ENCODE measurements at regions not wholly inside any gene's neighbourhood (a gene's known extent, or its start where the extent isn't known, plus 50 kb on each side); places are given as distances from the start of the nearest gene placed in this dataset.

DNA sequence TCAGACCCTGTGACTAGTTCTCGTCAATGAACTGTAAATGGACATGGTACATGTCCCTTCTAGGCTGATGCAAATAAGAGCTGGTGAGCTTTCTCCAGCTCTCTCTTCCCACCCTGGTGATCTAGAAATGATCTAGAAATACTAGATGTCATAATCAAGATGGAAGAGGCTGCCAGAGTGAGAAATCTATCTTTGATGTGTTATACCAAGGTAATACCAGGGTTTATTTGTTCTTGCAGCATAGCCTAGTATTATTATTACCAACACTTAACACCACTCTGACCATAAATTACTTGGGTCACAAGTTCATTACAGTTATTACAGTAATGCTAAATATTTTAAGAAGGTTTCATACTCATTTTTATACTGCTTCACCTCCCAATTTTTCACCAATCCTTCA is 138.4 kb upstream of the LMCD1 start:
- Mint-ChIP-seq H3K4me1 (no peaks in the 10 kb centered on the region), H3K27me3 (peaks cover 7% of the 10 kb centered on the region), H3K4me3 (no peak overlapping the region), H3K27ac (no peak overlapping the region), H3K36me3 (ENCODE audit: low read depth) (peaks cover 4% of the 10 kb centered on the region)
- DNase-seq, result no peak
- H3K9me3 ChIP-seq (ENCODE audit: control insufficient read depth, low read length, poor library complexity, severe bottlenecking), result peaks cover 6% of the 10 kb centered on the region
- ATAC-seq, result no peak

- Mint-ChIP-seq H3K27ac (no peak overlapping the region), H3K36me3 (ENCODE audit: low read depth) (peaks cover 4% of the 10 kb centered on the region), H3K4me1 (no peaks in the 10 kb centered on the region), H3K4me3 (no peak overlapping the region), H3K27me3 (peaks cover 7% of the 10 kb centered on the region)
- DNase-seq (no peak), ATAC-seq (no peak)
- peaks cover under 1% of the 10 kb centered on the region for H3K9me3 ChIP-seq (ENCODE audit: control insufficient read depth, low read length, poor library complexity, severe bottlenecking)
Observed at GRCh38 chr3:8365541-8365940, 136.1 kb upstream of the LMCD1 start.

GRCh38 chr3:8366219-8366810 is 135.3 kb upstream of the LMCD1 start:
- H3K27me3 Mint-ChIP-seq, result peaks cover 7% of the 10 kb centered on the region
- H3K9me3 ChIP-seq (ENCODE audit: control insufficient read depth, low read length, poor library complexity, severe bottlenecking), result peaks cover 6% of the 10 kb centered on the region
- H3K4me1 Mint-ChIP-seq, result no peaks in the 10 kb centered on the region
- no peak overlapping the region for H3K4me3 Mint-ChIP-seq
- H3K27ac Mint-ChIP-seq, result no peak overlapping the region
- no peak for DNase-seq
- ATAC-seq, result no peak
- peaks cover 4% of the 10 kb centered on the region for H3K36me3 Mint-ChIP-seq (ENCODE audit: low read depth)

DNA sequence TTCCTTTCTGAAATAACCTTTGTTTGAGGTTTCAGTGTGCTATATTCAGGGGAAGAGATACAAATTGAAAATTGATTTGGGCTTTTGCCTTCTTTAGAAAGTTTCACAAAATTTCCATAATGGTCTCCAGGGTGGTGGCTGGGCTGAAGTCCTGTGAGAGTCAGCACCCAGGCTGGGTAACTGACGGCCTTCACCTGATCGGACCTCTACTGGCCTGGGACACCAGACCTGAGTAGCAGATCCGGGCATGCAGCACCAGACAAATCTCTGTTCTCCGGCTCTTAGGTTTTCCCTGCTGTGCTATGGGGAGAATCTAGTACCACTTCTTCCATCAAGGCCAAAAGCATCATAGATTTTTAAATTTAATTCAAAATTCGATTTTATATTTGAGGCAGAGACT is 133.0 kb upstream of the LMCD1 start:
- ATAC-seq (no peak), DNase-seq (no peak)
- H3K4me3 Mint-ChIP-seq, result no peak overlapping the region
- H3K4me1 Mint-ChIP-seq, result no peaks in the 10 kb centered on the region
- H3K36me3 Mint-ChIP-seq (ENCODE audit: low read depth), result peaks cover 2% of the 10 kb centered on the region
- peaks cover 7% of the 10 kb centered on the region for H3K27me3 Mint-ChIP-seq
- H3K9me3 ChIP-seq (ENCODE audit: control insufficient read depth, low read length, poor library complexity, severe bottlenecking), result peaks cover 6% of the 10 kb centered on the region
- H3K27ac Mint-ChIP-seq, result no peak overlapping the region

- DNase-seq (no peak), ATAC-seq (no peak)
- Mint-ChIP-seq H3K27ac (no peak overlapping the region), H3K36me3 (ENCODE audit: low read depth) (peaks cover 2% of the 10 kb centered on the region), H3K4me1 (no peaks in the 10 kb centered on the region), H3K4me3 (no peak overlapping the region), H3K27me3 (peaks cover 7% of the 10 kb centered on the region)
- peaks cover 6% of the 10 kb centered on the region for H3K9me3 ChIP-seq (ENCODE audit: control insufficient read depth, low read length, poor library complexity, severe bottlenecking)
Observed at GRCh38 chr3:8369638-8370037, 132.0 kb upstream of the LMCD1 start.

DNA sequence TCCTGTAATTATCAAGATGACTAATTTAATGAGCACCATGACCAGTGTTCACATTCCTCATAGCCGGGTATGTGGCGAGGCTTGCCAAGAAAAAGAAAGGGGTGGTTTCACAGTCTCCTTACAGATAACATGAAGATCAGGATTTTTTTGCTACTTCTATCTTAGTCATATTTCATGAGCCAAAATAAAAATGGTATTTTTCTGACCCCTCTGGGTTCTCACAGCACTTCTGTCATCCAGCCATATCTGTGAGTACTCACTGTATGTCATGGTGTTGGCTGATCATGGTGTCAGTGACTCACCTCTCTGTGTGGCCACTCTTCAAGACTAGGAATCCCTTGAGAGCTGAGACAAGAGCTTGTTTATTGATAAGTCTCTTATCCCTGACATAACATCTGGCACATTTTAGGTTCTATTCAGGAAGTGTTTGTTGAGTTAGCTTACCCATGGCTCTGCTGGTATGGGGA is 130.5 kb upstream of the LMCD1 start:
- H3K27me3 Mint-ChIP-seq, result peaks cover 7% of the 10 kb centered on the region

GRCh38 chr3:8371960-8372463 is 129.6 kb upstream of the LMCD1 start:
- ATAC-seq, result no peak
- no peak for DNase-seq
- no peak overlapping the region for H3K27ac Mint-ChIP-seq
- no peaks in the 10 kb centered on the region for H3K36me3 Mint-ChIP-seq (ENCODE audit: low read depth)
- peaks cover 6% of the 10 kb centered on the region for H3K9me3 ChIP-seq (ENCODE audit: control insufficient read depth, low read length, poor library complexity, severe bottlenecking)
- H3K27me3 Mint-ChIP-seq, result peaks cover 6% of the 10 kb centered on the region
- H3K4me3 Mint-ChIP-seq, result no peak overlapping the region
- no peaks in the 10 kb centered on the region for H3K4me1 Mint-ChIP-seq

More for the DNA sequence above, 130.5 kb upstream of the LMCD1 start:
- no peak for DNase-seq
- Mint-ChIP-seq H3K4me3 (no peak overlapping the region), H3K27ac (no peak overlapping the region), H3K36me3 (ENCODE audit: low read depth) (peaks cover 1% of the 10 kb centered on the region), H3K4me1 (no peaks in the 10 kb centered on the region)
- peaks cover 6% of the 10 kb centered on the region for H3K9me3 ChIP-seq (ENCODE audit: control insufficient read depth, low read length, poor library complexity, severe bottlenecking)
- no peak for ATAC-seq

DNA sequence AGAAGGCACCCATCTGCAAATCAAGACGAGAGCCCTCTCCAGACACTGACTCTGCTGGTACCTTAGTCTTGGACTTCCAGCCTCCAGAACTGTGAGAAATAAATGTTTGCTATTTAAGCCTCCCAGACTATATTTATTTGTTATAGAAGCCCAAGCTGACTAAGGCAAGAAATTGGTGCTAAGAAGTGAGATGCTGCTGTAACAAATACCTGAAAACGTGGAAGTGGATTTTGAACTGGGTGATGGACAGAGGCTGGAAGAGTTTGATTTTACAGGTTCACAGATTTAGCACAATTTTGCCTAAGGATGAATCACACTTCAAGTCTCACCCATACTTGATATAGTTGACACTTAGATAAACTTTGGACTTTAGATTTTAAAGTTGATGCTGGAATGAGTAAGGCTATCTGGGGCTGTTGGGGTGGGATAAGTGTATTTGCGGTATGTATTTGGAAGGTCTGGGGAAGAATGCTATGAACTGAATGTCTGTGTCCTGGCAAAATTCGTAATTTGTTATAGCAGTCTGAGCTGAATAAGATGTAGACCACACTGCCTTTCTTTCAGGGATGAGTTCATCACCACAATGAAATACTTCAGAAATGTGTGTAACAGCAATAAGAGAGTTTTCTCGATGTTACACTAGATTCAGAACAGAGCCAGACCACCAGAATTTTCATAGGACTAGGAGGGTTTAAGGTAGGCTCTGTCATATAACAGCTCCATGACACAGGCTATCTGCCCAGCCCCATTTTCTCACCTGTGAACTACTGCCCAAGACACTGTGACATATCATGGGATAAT is 120.5 kb upstream of the LMCD1 start:
- H3K27me3 Mint-ChIP-seq, result no peaks in the 10 kb centered on the region
- no peaks in the 10 kb centered on the region for H3K4me1 Mint-ChIP-seq
- DNase-seq (no peak), ATAC-seq (no peak)
- no peaks in the 10 kb centered on the region for H3K9me3 ChIP-seq (ENCODE audit: control insufficient read depth, low read length, poor library complexity, severe bottlenecking)
- no peaks in the 10 kb centered on the region for H3K36me3 Mint-ChIP-seq (ENCODE audit: low read depth)
- H3K4me3 Mint-ChIP-seq, result no peak overlapping the region
- no peak overlapping the region for H3K27ac Mint-ChIP-seq

GRCh38 chr3:8385848-8386620 is 115.6 kb upstream of the LMCD1 start:
- no peak overlapping the region for H3K4me3 Mint-ChIP-seq
- H3K4me1 Mint-ChIP-seq, result no peaks in the 10 kb centered on the region
- no peak for ATAC-seq
- DNase-seq, result no peak
- no peaks in the 10 kb centered on the region for H3K27me3 Mint-ChIP-seq
- no peaks in the 10 kb centered on the region for H3K36me3 Mint-ChIP-seq (ENCODE audit: low read depth)
- H3K27ac Mint-ChIP-seq, result no peak overlapping the region
- no peaks in the 10 kb centered on the region for H3K9me3 ChIP-seq (ENCODE audit: control insufficient read depth, low read length, poor library complexity, severe bottlenecking)

DNA sequence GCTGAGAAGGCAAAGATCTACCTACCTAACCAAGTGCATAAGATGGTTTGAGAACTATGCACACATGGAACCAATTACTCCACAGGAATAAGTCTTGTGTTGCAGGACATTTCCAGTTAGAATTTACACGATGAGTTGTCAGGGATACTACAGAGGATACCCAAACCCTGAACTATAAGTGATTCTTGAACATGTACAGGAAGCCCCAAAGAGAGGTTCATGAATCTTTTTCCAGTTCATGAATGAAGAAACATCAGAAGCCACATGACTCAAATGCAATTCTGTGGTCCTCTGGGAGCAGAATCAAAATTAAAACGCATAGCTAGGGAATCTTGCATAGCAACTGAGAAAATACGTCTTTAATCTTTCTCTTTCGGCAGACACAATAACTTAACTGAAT is 114.1 kb upstream of the LMCD1 start:
- H3K4me1 Mint-ChIP-seq, result no peaks in the 10 kb centered on the region
- no peak for DNase-seq
- ATAC-seq, result no peak
- no peak overlapping the region for H3K4me3 Mint-ChIP-seq
- H3K36me3 Mint-ChIP-seq (ENCODE audit: low read depth), result no peaks in the 10 kb centered on the region
- H3K27me3 Mint-ChIP-seq, result no peaks in the 10 kb centered on the region
- no peak overlapping the region for H3K27ac Mint-ChIP-seq
- H3K9me3 ChIP-seq (ENCODE audit: control insufficient read depth, low read length, poor library complexity, severe bottlenecking), result no peaks in the 10 kb centered on the region

- H3K36me3 Mint-ChIP-seq (ENCODE audit: low read depth), result no peaks in the 10 kb centered on the region
- no peak overlapping the region for H3K4me3 Mint-ChIP-seq
- no peaks in the 10 kb centered on the region for H3K9me3 ChIP-seq (ENCODE audit: control insufficient read depth, low read length, poor library complexity, severe bottlenecking)
- no peak overlapping the region for H3K27ac Mint-ChIP-seq
- DNase-seq (no peak), ATAC-seq (no peak)
- H3K27me3 Mint-ChIP-seq, result no peaks in the 10 kb centered on the region
- no peaks in the 10 kb centered on the region for H3K4me1 Mint-ChIP-seq
Observed at GRCh38 chr3:8399686-8400085, 101.9 kb upstream of the LMCD1 start.

DNA sequence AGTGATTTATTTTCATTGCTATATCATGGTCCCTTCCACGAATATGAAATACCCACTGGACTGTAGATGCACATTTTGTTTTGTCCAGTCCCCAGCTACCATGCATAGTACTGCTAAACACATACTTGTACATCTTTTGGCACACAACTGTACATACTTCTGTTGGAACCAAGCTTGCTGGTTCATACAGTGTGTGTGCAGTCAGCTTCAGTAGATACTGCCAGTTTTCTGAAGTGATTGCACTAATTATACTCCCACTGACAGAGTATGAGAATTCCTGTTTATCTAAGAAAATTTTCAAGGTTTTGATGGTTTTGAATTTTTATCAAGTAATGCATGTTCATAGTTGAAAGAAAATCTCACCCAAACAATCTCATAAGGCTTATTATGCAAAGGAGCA is 100.7 kb upstream of the LMCD1 start:
- Mint-ChIP-seq H3K4me3 (no peak overlapping the region), H3K27me3 (no peaks in the 10 kb centered on the region), H3K27ac (no peak overlapping the region), H3K4me1 (no peaks in the 10 kb centered on the region), H3K36me3 (ENCODE audit: low read depth) (no peaks in the 10 kb centered on the region)
- ATAC-seq, result no peak
- no peak for DNase-seq
- H3K9me3 ChIP-seq (ENCODE audit: control insufficient read depth, low read length, poor library complexity, severe bottlenecking), result no peaks in the 10 kb centered on the region

GRCh38 chr3:8403996-8404395 is 97.6 kb upstream of the LMCD1 start:
- H3K9me3 ChIP-seq (ENCODE audit: control insufficient read depth, low read length, poor library complexity, severe bottlenecking), result no peaks in the 10 kb centered on the region
- Mint-ChIP-seq H3K27me3 (no peaks in the 10 kb centered on the region), H3K4me1 (no peaks in the 10 kb centered on the region), H3K36me3 (ENCODE audit: low read depth) (no peaks in the 10 kb centered on the region), H3K4me3 (no peak overlapping the region), H3K27ac (no peak overlapping the region)
- DNase-seq (no peak), ATAC-seq (no peak)
